HepG2 (cell line): ENCODE measurements at regions not wholly inside any gene's neighbourhood (a gene's known extent, or its start where the extent isn't known, plus 50 kb on each side); places are given as distances from the start of the nearest gene placed in this dataset.

Experiments
- ATAC-seq: fragments of 200-7000 bp; cut with Tn5 transposase; 3 replicates; pipeline ENCODE4 v1.9.1; 2020; ENCODE audit warnings: mild to moderate bottlenecking, moderate library complexity
- BruUV-seq: library from RNA; stranded (reverse); fragments of 400-500 nt; replicated peaks from 2 replicates; lab custom pipeline; 2021; lab: Mats Ljungman, UMichigan
- CTCF ChIA-PET: fragments of 300-600 bp; formaldehyde crosslinking; extraction: SDS; loops from one replicate; lab custom pipeline; 2021; ENCODE audit warnings: low total read pairs, inconsistent platforms, low intra/inter-chr PET ratio; lab: Yijun Ruan, JAX
- POLR2A ChIA-PET: fragments of 350-600 bp; sonication (Branson Sonifier 250); formaldehyde crosslinking; loops from one replicate; lab custom pipeline; 2020; ENCODE audit warnings: antibody characterized with exemption, inconsistent platforms; lab: Yijun Ruan, JAX
- DNase-seq: peaks from one replicate; pipeline ENCODE4 v3.0.0-alpha.2; 2015; ENCODE audit warnings: low spot score
- FAIRE-seq: peaks from 3 replicates; lab custom pipeline; 2011; peaks lifted over from hg19 to GRCh38; lab: Jason Lieb, UNC
- H2AFZ ChIP-seq: one replicate; pipeline ENCODE4 v1.6.1; 2011; ENCODE audit warnings: low read length, inconsistent platforms
- H3K27ac ChIP-seq: fragments of 300-600 bp; 3 replicates; pipeline ENCODE4 v1.8.0; 2011; ENCODE audit warnings: mixed run types, mild to moderate bottlenecking, mixed read lengths, low read length, inconsistent platforms; ENCODE audit not compliant: insufficient read depth; ENCODE audit errors: extremely low read length
- H3K27me3 ChIP-seq, 2 experiments: fragments of 200-600 bp in 1 of 2; 2 replicates in 1 of 2; 3 replicates in 1 of 2; pipeline versions ENCODE4 v1.6.0 to v1.8.0; 2011; ENCODE audit warnings: low read length in 2 of 2, mild to moderate bottlenecking in 2 of 2, moderate library complexity in 2 of 2, inconsistent platforms in 1 of 2; ENCODE audit not compliant: insufficient read depth in 2 of 2, control insufficient read depth in 1 of 2
- H3K36me3 ChIP-seq, 2 experiments: fragments of 200-600 bp in 1 of 2; replicated peaks in 1 of 2; 2 replicates in 1 of 2; 3 replicates in 1 of 2; pipeline versions ENCODE4 v1.5.1 to v1.8.0; 2011; ENCODE audit warnings: low read length in 2 of 2, inconsistent platforms in 1 of 2; ENCODE audit not compliant: insufficient read depth in 2 of 2, control insufficient read depth in 1 of 2
- H3K4me1 ChIP-seq: 2 replicates; pipeline ENCODE4 v1.5.1; 2012; ENCODE audit warnings: low read length, inconsistent platforms; ENCODE audit not compliant: insufficient read depth
- H3K4me2 ChIP-seq: 2 replicates; pipeline ENCODE4 v1.6.0; 2011; ENCODE audit warnings: low read depth, low read length, inconsistent platforms
- H3K4me3 ChIP-seq, 3 experiments: fragments of 200-600 bp in 1 of 3; sonication (generic), shearing (Covaris generic) in 1 of 3; replicated peaks in 1 of 3; 2 replicates each; pipeline ENCODE4 v1.5.1; 2011 to 2016; ENCODE audit warnings: low read length in 3 of 3, inconsistent platforms in 2 of 3, low read depth in 2 of 3, mild to moderate bottlenecking in 2 of 3, control low read depth in 1 of 3, mixed read lengths in 1 of 3; ENCODE audit not compliant: insufficient read depth in 1 of 3
- H3K79me2 ChIP-seq: one replicate; pipeline ENCODE4 v1.6.1; 2011; ENCODE audit warnings: low read length, inconsistent platforms; ENCODE audit not compliant: insufficient read depth
- H3K9ac ChIP-seq: 2 replicates; pipeline ENCODE4 v1.6.0; 2011; ENCODE audit warnings: mild to moderate bottlenecking, low read depth, low read length, inconsistent platforms; ENCODE audit not compliant: insufficient read depth
- H3K9me3 ChIP-seq: 2 replicates; pipeline ENCODE4 v1.5.1; 2012; ENCODE audit warnings: mild to moderate bottlenecking, low read length
- H4K20me1 ChIP-seq: 2 replicates; pipeline ENCODE4 v1.6.0; 2011; ENCODE audit warnings: inconsistent platforms, mild to moderate bottlenecking, low read length, moderate library complexity; ENCODE audit not compliant: insufficient read depth
- AKNA ChIP-seq: sonication (generic); formaldehyde crosslinking; IDR thresholded peaks from 2 replicates; pipeline ENCODE4 v1.4.0; 2020; ENCODE audit warnings: missing genetic modification reagents, borderline replicate concordance
- CBX5 ChIP-seq: sonication (generic); formaldehyde crosslinking; IDR thresholded peaks from 2 replicates; pipeline ENCODE4 v1.4.0; 2020; ENCODE audit warnings: missing genetic modification reagents, borderline replicate concordance
- CC2D1A ChIP-seq: sonication (generic); formaldehyde crosslinking; IDR thresholded peaks from 2 replicates; pipeline ENCODE4 v1.8.1; 2023; ENCODE audit warnings: mild to moderate bottlenecking, missing genetic modification reagents
- GATAD2A ChIP-seq: IDR thresholded peaks from 2 replicates; pipeline ENCODE4 v1.6.1; 2016
- GZF1 ChIP-seq: sonication (generic); formaldehyde crosslinking; IDR thresholded peaks from 2 replicates; pipeline ENCODE4 v1.5.1; 2020; ENCODE audit warnings: mild to moderate bottlenecking, missing genetic modification reagents
- KMT2B ChIP-seq: IDR thresholded peaks from 2 replicates; pipeline ENCODE4 v1.6.1; 2016; ENCODE audit warnings: missing genetic modification reagents, missing compliant biosample characterization
- MAX ChIP-seq: IDR thresholded peaks from 2 replicates; pipeline ENCODE4 v1.6.1; 2012; ENCODE audit warnings: inconsistent platforms
- SOX13 ChIP-seq, 3 experiments: fragments of 450-650 bp in 1 of 3; sonication (generic) in 1 of 3; formaldehyde crosslinking in 1 of 3; IDR thresholded peaks in 2 of 3; conservative IDR thresholded peaks in 1 of 3; 2 replicates each; pipeline versions ENCODE4 v1.5.0 to v1.6.1; 2016 to 2020; ENCODE audit warnings: antibody characterized with exemption in 1 of 3, mild to moderate bottlenecking in 1 of 3, missing compliant biosample characterization in 1 of 3, missing genetic modification reagents in 1 of 3, moderate library complexity in 1 of 3
- ZBTB1 ChIP-seq: sonication (generic); formaldehyde crosslinking; IDR thresholded peaks from 2 replicates; pipeline ENCODE4 v1.4.0; 2020; ENCODE audit warnings: missing genetic modification reagents, borderline replicate concordance
- ZNF180 ChIP-seq: sonication (generic); formaldehyde crosslinking; IDR thresholded peaks from 2 replicates; pipeline ENCODE4 v1.4.0; 2020; ENCODE audit warnings: low read depth, missing genetic modification reagents, borderline replicate concordance
- ZNF572 ChIP-seq: sonication (generic); formaldehyde crosslinking; IDR thresholded peaks from 2 replicates; pipeline ENCODE4 v1.5.1; 2020; ENCODE audit warnings: mild to moderate bottlenecking, missing genetic modification reagents
- ZNF660 ChIP-seq: sonication (generic); formaldehyde crosslinking; IDR thresholded peaks from 2 replicates; pipeline ENCODE4 v1.5.1; 2020; ENCODE audit warnings: mild to moderate bottlenecking, low read depth, missing genetic modification reagents, borderline replicate concordance
- ZNF761 ChIP-seq: sonication (generic); formaldehyde crosslinking; conservative IDR thresholded peaks from 2 replicates; pipeline ENCODE4 v1.4.0; 2020; ENCODE audit warnings: mild to moderate bottlenecking, missing genetic modification reagents
- ZNF839 ChIP-seq: sonication (generic); formaldehyde crosslinking; IDR thresholded peaks from 2 replicates; pipeline ENCODE4 v1.4.0; 2020; ENCODE audit warnings: missing genetic modification reagents, mild to moderate bottlenecking, borderline replicate concordance
- WGBS: methylation state at CpG from one replicate; pipeline ENCODE4 v1.1.6; 2017; ENCODE audit warnings: low lambda C conversion rate; 5-methylcytosine and 5-hydroxymethylcytosine counted together
- in situ Hi-C: cut with HindIII; loops from 2 replicates; pipeline ENCODE4 v1.10.0; 2017; ENCODE audit warnings: low pct_unique_long_range_greater_than_20kb; ENCODE audit not compliant: extremely low pct_ligation_motif_present
- intact Hi-C: fragments of 100-400 bp; cut with micrococcal nuclease; formaldehyde crosslinking; loops from one replicate; pipeline ENCODE4 v1.10.0; 2022; ENCODE audit not compliant: unreplicated experiment
- TF ChIP-seq, protein P1 (sequence below): IDR thresholded peaks from 2 replicates; pipeline ENCODE4 v1.6.1; 2016; ENCODE audit warnings: mild to moderate bottlenecking

DNA sequence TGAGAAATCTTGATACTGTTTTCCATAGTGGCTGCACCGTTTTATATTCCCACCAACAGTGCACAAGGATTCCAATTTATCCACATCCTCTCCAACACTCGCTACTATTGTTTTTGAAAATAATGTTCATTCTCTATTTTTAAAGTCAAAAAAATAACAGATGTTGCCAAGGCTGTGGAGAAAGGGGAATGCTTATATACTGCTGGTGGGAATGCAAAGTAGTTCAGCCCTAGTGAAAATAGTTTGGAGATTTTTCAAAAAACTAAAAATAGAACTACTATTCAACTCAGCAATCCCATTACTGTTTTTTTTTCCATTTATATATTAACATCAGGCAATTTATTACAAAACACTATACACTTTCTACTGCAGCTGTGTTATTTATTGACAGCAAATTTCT is 208.7 kb downstream of the CBLL2 start (continued):
- TF ChIP-seq, protein P1, sequence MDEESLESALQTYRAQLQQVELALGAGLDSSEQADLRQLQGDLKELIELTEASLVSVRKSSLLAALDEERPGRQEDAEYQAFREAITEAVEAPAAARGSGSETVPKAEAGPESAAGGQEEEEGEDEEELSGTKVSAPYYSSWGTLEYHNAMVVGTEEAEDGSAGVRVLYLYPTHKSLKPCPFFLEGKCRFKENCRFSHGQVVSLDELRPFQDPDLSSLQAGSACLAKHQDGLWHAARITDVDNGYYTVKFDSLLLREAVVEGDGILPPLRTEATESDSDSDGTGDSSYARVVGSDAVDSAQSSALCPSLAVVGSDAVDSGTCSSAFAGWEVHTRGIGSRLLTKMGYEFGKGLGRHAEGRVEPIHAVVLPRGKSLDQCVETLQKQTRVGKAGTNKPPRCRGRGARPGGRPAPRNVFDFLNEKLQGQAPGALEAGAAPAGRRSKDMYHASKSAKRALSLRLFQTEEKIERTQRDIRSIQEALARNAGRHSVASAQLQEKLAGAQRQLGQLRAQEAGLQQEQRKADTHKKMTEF (CRISPR knock-in tag) = no peak
- TF ChIP-seq CC2D1A (CRISPR knock-in tag) (no peak), KMT2B (CRISPR knock-in tag) (no peak), ZNF572 (no peak)

- DNase-seq = no peak
- CTCF ChIA-PET = no interaction called here
- no peaks in the 10 kb centered on the region for H3K79me2 ChIP-seq
- intact Hi-C loops = no loop called here
- H2AFZ ChIP-seq = no peak overlapping the region
- FAIRE-seq = no peak
- no peaks in the 10 kb centered on the region for H3K9me3 ChIP-seq
- no peak for ATAC-seq
- no peaks in the 10 kb centered on the region for H3K4me1 ChIP-seq
- no peak overlapping the region for H3K27ac ChIP-seq
- H3K27me3 ChIP-seq = no peaks in the 10 kb centered on the region
- H3K4me2 ChIP-seq = no peak overlapping the region
- BruUV-seq = no TSS peak
- in situ Hi-C loops = no loop called here
- no peak overlapping the region for H3K4me3 ChIP-seq
- no peaks in the 10 kb centered on the region for H3K36me3 ChIP-seq
- no peaks in the 10 kb centered on the region for H4K20me1 ChIP-seq
- no peak overlapping the region for H3K9ac ChIP-seq
- WGBS = 21% methylated on average over 6 of the region's 6 CpGs
- POLR2A ChIA-PET = no interaction called here
- TF ChIP-seq CBX5 (CRISPR knock-in tag) (no peak), ZNF761 (CRISPR knock-in tag) (no peak), MAX (no peak), ZNF660 (CRISPR knock-in tag) (no peak), ZNF839 (CRISPR knock-in tag) (no peak), GATAD2A (CRISPR knock-in tag) (no peak), SOX13 (IDR thresholded peaks at IDR 0.05) (no peak), SOX13 (CRISPR knock-in tag; conservative IDR thresholded peaks at IDR 0.05 in 1 of 2, IDR thresholded peaks at IDR 0.05 in 1 of 2) (no peak), GZF1 (no peak), ZBTB1 (CRISPR knock-in tag) (no peak), AKNA (no peak), ZNF180 (CRISPR knock-in tag) (no peak)
Observed at GRCh38 chrX:22486296-22486695, 213.6 kb downstream of the CBLL2 start.
